ENCODE measurements at regions not wholly inside any gene's neighbourhood (a gene's known extent, or its start where the extent isn't known, plus 50 kb on each side); places are given as distances from the start of the nearest gene placed in this dataset.
"Not testable (repeated sequence)": the region's sequence is repeated elsewhere in the genome, so short reads cannot be mapped to it uniquely, and the experiment has no call there.

DNA sequence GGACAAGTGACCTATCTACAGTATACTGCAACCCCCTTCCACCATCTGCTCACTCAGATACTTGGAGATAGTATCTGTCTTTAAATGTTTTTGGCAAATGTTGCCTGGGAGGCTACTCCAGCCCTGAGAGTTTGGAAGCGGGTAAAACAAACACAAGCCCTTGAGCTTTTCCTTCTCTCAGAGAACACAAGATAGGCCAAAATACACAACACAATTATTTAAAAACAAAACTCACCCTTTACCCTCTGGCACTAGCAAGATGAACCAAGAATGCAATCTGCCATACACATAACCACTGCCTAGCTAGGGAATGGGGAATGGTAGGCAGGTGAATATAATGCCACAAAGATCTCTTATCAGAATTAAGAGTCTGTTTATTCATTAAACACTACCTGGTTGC, 324.7 kb upstream of the FAM47C start:
- DNase-seq: no peak

GRCh38 chrX:36684053-36684452, 324.1 kb upstream of the FAM47C start:
- no peak for DNase-seq

- DNase-seq: no peak
Observed at GRCh38 chrX:36721990-36722389, 286.2 kb upstream of the FAM47C start.

- no peak for DNase-seq
Observed at GRCh38 chrX:36753602-36754001, 254.6 kb upstream of the FAM47C start.

DNA sequence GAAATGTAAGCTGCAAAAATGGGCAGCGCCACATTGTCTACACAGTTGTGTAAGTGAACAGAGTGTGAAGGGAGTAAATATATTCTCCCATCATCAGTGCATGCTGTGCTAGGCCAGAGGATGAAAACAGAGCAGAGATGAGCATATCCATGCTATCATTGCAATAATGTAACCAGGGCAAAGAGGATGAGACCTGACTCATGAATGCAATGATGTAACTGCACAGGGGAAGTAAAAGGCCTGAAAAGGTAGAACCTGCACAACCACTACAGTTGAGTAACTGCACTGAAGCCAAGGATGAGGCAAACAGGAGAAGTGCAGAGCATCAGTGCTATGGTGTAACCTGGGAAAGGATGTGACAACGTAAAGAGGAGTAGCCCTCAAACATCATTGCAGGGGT, 220.4 kb upstream of the FAM47C start:
- no peak for DNase-seq

DNA sequence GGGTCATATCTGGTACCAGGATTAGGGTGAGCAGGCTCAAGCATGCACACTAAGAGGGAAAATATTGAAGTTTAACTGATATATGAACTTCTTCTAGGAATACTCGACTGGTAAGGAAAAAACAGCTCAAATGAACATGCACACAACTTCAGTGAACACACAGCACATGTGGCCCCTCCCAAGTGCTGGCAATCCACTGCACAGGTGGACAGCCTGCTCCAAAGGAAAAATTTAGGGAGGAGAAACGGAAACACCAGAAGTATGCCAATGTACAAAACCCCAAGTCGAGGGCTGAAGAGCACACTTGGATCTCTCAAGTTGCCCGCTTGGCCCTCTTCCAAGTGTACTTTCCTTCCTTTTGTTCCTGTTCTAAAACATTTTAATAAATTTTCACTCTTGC, 205.0 kb upstream of the FAM47C start:
- DNase-seq: no peak

DNA sequence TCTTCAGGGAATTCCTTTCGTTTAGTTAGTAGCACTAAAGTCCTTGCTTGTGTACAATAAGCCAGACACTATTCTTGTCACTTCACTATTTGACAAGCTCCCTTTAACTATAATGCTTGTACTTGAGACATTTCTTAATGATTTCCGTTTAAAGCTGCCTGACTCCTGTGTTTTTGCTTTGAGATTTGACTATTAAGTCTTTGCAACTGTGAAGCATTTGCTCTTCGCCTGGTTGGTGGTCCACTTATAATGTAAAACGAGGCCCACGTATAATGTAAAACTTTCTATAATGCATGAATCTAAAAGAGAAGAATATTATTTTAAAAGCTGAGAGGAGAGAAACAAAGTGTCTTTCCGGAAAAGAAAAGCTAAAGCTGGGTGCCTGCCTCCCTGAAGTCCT, 204.1 kb upstream of the FAM47C start:
- DNase-seq: no peak

DNA sequence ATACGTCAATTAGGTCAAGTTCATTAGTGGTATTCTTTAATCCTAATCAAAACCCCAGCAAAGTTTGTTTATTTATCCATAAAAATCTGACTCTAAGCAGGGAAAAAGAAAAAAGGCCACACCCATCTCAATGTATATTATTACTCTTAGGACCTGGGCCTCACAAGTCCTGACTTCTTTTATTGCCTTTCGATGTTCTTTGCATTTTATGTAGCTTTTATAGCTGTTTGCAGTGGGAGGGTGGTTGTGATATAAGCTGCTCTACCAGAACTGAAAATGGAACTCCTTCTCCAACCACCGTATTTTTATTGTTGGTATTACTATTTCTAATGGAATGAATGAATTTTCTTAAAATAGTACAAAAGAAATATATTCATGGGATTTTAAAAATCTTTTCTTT, 163.3 kb upstream of the FAM47C start:
- DNase-seq: no peak

- DNase-seq: no peak
Observed at GRCh38 chrX:36847496-36847895, 160.7 kb upstream of the FAM47C start.

DNA sequence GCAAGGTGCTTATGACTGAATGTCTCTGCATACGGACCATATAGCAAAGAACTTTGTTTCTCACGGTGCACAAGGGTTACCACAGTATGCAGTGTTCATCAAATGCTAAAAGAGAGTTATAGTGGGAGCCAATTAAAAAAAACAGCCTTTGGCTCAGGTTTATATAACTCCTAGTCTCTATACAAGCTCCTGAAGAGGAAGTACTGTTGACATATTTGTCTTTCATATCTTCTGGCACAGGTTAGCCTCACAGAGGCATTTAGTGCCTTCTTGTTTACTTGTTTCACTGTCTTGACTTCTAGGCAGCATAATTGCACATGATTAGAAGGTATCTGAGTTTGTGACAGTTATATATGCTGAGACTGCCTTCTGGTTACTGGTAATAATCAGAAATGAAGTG, 158.8 kb upstream of the FAM47C start:
- DNase-seq: no peak

DNA sequence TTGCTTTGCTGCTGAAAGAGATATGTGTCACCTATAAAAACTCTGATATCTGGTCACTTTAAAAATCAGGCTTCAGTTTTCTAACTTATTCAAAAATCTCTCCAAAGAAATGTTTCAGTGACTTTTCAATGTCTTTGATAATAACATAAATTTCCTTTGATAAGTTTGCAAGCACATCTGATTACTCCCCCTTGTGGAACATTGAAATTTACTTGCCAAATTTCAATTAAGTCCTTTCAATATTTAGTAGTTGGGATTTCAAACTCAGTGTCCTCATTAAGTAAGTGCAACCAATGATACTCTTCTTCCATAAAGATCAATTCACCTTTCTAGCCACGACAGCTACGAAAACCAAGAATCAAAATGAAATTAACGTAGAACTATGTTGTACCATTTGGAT, 151.3 kb upstream of the FAM47C start:
- no peak for DNase-seq

DNA sequence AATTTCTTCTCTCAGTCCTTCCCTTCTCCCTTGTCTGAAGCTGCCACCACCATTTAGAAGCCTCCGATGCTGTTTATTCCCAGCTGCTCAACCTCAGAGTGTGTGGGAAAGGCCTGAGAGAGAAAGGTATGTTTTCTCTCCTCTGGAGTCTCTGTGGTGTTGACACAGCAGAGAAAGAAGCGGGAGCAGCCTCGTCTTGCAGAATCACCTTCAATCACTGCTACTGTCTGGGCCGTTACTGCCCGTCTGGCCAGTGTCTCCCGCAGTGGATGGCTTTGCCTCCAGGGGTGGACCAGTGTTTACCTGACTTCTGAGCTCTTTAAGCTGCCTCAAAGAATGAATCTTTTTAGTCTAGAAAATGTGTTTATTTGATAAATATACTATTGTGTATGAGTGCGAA, 148.9 kb upstream of the FAM47C start:
- no peak for DNase-seq

DNA sequence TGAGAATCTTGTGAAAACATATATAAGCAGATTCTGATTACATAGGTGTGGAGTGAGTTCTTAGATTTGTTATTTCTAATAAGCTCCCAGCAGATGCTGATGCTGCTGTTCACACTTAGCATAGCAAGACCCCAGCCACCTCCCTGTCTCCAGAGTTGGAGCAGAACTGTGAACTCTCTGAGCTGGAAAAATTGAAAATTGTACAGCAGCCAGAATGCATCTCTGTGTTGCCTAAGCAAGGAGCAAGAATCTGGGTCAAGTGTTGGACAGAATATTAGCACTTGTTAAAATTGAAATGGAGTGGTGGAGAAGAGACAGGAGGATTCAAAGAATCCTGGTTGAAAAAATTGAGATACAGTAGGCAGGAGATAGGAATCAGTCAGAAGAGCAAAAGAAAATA, 146.6 kb upstream of the FAM47C start:
- DNase-seq: no peak

DNA sequence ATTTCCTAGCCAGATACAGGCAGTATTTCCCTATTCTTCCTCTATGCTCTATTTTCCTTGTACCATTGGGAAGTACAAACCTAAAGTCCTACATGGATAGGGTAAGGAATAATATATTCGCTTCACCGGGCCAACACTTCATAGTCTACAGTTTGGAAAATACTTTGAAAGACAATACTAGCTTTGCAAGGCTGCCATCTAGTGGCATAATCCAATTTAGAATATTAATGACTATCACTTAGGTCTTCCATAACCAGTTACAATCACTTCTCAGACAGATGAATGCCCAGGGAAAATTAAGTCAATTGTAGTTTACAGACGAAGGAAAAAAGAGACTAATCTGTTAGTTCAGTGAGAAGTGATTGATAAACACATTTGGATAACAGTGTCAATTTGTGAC, 141.0 kb upstream of the FAM47C start:
- peak; percentile 5 for DNase-seq

GRCh38 chrX:36868592-36868991, 139.6 kb upstream of the FAM47C start:
- DNase-seq: no peak

DNA sequence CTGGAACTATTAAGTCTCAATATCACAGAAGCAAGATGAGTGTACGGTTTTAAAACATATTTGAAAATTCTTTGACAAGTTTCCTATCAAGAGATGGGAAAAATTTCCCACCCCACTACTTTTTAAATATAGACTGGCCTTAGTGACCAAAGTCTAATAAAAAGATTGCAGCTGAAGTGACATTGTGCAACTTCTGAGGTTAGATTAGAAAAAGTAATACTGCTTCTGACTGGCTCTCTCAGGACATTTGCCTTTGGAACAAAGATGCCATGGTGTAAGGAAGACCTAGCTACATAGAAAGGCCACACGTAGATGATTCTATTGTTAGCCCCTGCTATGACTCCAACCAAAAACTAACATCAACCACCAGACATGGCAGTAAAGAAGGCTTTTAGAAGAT, 138.7 kb upstream of the FAM47C start:
- no peak for DNase-seq

GRCh38 chrX:36897690-36898089, 110.5 kb upstream of the FAM47C start:
- no peak for DNase-seq

GRCh38 chrX:36898301-36898700, 109.9 kb upstream of the FAM47C start:
- DNase-seq: no peak

DNA sequence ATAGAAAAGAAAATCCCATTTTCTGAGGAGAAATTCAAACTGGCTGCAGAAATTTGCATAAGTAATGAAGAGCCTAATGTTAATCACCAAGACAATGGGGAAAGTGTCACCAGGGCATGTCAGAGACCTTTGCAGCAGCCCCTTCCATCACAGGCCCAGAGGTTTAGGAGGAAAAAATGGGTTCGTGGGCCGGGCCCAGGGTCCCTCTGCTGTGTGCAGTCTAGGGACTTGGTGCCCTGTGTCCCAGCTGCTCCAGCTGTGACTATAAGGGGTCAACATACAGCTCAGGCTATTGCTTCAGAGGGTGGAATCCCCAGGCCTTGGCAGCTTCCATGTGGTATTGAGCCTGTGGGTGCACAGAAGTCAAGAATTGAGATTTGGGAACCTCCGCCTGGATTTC, 103.6 kb upstream of the FAM47C start:
- DNase-seq: not testable (repeated sequence)

DNA sequence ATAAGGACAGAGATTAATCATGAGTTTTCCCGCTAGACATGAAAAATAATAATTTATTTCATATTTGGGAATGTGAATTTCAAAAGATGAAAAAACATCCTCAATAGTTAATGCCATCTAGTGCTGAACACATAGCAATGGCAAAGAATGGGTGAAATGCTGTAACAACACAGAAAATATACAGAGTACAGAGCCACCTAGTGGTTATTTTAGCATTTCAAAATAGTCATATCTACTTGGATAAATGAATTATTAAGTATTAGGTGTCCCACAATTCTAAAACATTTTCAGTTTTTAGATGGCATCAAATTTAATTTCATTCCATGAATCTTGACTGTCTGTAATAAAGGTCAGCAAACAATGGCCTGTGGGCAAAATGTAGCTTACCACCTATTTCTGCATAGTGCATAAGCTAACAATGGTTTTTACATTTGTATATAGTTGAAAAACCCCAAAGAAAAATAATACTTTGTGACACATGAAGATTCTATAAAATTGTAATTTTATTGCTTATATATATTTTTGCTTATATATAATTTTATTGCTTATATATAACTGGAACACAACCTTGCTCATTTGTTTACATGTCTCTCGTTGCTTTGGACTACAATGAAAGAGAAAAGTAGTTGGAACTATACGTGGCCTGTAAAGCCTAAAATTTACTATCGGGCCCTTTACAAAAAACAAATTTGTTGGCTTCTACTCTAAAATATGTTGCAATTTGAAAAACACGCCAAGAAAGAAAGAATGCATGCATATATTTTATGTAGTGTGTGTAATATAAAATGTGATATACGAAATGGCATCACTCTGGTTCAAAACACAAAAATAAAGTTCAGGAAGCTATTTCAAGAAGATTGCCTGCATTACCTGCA, 99.1 kb upstream of the FAM47C start:
- peak; percentile 21 for DNase-seq

GRCh38 chrX:36909676-36910030, 98.5 kb upstream of the FAM47C start:
- no peak for DNase-seq

DNA sequence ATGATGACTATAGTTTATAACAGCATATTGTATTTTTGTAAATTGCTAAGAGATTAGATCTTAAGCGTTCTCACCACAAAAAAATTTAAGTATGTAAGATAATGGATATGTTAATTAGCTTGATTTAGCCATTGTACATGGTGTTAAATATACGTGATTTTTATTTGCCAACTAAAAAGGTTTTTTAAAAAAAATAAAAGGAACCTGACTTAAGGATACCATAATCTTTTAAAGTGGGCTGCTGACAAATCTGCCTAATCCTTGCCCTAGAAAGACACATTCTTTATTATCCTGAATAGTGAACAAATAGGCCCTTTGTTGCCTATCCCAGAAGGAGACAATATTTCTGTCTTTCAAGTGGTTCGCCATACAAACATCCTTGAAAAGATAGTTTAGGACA, 94.6 kb upstream of the FAM47C start:
- no peak for DNase-seq

GRCh38 chrX:36916941-36917340, 91.2 kb upstream of the FAM47C start:
- DNase-seq: no peak

DNA sequence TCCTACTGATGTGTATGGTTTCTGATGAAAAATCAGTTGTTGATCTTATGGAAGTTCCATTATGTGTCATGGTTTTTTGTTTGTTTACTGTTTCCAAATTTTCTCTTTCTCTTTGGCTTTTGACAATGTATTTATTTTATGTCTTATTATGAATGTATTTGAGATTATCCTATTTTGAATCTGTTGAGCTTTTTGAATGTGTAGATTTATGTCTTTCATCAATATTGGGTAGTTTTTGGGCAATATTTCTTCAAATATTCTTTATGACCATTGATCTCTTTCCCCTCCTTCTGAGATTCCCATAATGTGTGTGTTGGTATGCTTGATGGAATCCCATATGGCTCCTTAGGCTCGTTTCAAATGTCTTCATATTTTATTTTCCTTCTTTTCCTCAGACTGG, 80.5 kb upstream of the FAM47C start:
- no peak for DNase-seq

DNA sequence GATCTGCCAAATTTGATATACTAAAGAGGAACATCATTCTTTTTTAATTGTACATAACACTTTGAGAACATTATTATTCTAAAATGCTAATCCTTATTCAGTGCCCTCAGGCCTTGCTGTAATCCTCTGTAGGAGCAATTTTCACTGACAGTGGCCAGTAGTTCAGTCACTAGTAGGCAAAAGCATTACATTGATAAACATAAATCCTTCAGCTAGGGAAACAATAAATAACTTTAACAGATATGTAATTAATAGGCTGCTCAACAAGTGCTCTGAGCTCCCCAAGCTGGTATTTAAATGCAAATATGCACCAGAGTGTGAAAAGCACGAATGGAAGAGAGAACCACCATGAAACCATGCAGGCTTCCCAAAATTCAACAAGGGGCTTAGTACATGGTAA, 77.7 kb upstream of the FAM47C start:
- DNase-seq: no peak

Data from NCI-H2171 treated with DMSO at 0.1 percent for 48 hours (cell line).